NCI-H1105 treated with DMSO at 0.1 percent for 48 hours (cell line): ENCODE measurements at regions not wholly inside any gene's neighbourhood (a gene's known extent, or its start where the extent isn't known, plus 50 kb on each side); places are given as distances from the start of the nearest gene placed in this dataset.

ENCODE experiments used
- DNase-seq: peaks from one replicate; lab custom pipeline; 2025; lab: John Stamatoyannopoulos, UW

DNA sequence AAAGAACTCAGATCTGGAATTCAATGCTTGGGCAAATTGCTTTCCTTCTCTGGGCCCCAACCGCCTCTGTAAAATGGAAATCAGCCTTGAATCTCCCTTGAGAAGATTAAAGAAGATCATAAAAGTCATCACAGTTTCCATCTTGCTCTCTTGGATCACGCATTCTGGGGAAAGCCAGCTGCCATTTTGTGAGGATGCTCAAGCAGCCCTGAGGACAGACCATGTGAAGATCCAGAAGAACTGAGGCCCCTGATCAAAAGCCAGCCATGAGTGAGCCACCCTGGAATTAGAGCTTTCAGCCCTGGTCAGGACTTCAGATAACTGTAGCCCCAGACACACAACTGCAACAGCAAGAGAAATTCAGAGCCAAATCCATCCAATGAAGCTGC is 229.3 kb downstream of the MN1 start:
- no peak for DNase-seq

DNA sequence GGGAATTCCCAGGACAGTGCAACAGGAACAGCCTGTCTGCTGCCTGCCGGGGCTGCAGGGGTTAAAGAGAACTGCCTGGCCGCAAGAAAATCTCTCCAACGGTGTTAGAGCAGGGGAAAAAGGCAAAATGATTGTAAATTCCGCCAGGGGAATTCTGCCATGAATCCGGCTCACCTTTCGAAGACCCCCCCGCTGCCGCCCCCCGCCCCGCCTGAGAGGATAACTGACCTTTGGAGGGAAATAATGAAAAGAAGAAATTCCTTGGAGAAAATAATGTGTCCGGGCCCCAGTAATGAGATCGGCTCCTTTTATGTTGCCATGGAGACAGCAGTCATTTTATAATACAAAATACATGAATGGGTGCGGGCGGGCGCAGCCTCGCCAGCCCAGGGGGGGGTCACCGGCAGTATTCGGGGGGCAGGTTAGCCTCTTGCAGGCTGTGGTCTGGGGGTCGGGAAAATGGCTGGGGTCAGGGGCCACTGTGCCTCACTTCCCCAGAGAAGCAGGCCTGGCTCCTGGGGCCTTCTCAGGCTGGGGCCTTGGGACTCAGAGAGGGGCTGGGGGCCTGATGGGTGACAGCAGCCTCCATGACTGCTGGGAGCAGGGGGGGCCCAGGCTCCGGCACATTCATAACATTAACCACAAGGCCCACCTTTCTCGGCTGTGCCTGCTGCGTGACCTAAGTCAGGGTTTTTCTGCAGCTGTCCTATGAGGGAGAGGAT is 228.1 kb downstream of the MN1 start:
- no peak for DNase-seq

DNA sequence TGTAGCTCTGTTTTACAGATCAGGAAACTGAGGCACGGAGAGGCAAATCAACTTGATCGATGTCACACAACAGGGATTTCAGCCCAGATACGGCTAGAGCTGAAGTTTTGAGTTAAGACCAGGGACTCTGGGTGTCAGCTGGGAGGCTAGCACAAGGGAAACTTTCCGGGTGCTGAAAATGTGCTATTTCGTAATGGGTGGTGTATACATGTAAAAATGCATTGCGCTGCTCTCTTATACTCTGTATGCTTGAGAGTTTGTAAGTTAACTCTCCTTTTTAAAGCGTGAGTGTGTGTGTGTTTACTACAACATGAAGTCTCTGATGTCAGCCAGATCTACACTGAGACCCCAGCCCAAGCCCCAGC is 227.6 kb downstream of the MN1 start:
- no peak for DNase-seq

GRCh38 chr22:27574651-27575050 is 226.9 kb downstream of the MN1 start:
- DNase-seq = no peak

GRCh38 chr22:27575348-27575747 is 226.2 kb downstream of the MN1 start:
- DNase-seq = no peak

- no peak for DNase-seq
Observed at GRCh38 chr22:27576413-27576812, 225.1 kb downstream of the MN1 start.

DNA sequence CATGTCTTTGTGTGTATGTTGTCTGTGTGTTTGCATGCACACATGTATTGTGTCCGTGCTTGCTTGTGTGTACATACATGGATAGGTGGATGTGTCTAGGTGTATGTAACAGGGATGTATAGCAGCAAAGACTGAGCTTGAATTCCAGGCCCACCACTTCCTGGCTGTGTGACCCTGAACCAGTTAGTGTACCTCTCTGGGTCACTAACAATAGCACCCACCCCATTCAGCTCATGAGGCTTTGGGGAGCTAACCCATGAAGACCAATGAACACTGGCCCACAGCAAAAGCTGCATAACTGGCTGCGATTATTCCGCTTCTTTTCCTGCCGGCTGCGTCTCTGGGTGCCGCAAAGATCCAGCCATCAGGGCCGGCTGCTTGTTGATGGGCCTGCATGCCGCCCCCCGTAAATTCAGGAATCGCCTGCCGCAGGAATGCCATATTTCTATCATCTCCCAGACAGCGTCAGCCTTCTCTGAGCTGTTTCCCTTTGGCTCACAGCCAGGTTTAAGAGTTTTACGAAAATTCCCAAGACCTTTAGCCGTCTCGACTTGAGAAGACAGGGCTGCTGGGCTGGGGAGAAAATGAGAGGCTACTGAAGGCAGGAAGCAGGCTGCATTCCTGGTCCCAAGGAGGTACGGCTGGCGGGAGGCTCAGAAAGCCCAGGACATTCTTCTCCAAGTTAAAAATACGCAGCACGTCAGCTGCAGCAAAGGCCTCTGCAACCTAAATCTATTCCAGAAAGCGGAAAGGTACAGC is 224.6 kb downstream of the MN1 start:
- DNase-seq = no peak

DNA sequence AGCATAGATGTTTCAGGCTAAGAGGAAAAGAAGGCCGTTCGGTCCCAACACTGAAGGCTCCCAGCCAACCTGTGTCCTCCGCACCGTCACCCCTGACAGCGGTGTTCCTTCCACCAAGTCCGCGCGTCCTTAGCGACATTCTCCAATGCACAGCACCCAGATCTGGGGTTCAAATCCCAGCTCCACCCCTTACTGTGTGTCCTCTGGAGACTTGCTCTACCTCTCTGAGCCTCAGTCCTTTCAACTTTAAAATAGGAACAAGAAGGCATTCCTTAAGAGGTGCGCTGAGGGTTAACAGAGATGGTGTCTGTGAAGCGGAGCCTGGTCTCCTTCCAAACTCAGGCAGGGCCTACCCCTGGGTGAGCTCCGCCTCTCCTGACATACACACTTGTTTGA is 224.0 kb downstream of the MN1 start:
- no peak for DNase-seq

DNA sequence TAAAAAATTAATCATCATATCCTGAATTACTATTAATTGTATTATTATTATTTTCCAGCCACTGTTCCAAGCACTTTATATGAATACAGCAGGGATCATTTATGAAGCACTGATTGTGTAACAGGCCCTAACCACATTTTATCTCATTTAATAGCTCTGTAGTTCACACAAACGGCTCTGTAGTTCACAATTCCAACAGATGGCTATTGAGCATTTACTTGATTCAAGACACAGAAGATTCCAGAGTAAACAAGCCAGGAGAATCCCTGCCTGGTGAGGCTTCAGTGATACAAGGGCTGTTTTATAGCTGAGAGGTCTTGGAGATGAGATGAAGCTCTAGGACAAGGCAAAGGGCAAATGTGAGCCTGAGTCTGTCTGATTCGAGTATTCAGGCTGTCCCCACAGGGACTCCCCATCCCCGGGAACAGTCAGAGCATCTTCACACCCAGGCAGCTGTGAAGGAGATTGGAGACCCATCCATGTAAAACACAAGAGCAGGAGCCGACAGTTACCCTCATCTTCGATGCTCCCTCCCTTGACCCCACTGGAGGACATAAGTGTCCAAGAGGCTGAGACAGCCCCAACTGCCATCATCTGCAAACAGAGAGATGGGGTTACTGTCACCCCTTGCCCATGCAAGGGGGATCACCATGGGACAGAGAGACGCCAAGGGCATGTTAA is 222.5 kb downstream of the MN1 start:
- no peak for DNase-seq

- DNase-seq = no peak
Observed at GRCh38 chr22:27580311-27580897, 221.2 kb downstream of the MN1 start.

- DNase-seq = no peak
Observed at GRCh38 chr22:27581236-27581635, 220.3 kb downstream of the MN1 start.

- no peak for DNase-seq
Observed at GRCh38 chr22:27581688-27582087, 219.9 kb downstream of the MN1 start.

DNA sequence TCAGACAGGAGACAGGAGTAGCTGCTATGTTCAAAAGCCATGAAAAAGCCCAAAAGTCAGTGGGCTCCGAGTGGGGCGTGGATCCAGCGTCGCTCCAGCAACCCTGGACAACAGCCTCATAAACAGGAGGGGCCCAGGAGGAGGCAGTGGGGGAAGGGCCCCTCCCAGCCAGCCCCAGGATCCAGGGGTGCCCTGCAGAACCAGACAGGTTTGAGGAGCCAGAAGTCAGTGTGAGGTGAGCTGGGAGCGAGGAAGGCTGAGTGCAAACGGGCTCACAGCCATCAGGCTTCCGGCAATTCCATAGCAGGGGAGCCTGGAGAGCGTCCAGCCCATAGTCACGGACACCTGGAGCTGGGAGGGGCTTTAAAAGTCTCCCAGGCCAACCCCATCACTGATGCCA is 217.7 kb downstream of the MN1 start:
- DNase-seq = no peak

DNA sequence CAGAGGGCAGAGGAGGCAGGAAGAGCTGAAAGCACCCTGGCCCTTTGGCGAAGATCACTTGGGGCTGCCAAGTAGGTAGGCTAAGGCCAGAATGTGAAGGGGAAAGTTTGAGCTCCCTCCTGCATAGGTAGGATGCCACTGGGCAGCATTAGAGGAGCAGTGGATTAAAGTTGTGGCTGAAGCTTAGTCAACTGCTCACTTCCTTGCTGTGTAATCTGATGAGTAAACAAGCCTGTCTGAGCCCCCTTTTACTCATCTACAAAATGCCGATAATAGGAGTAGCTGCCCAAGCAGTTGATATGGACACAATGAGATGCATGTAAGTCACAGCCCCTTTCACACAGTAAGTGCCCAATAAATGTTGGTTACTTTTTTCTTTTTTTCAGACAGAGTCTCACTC is 216.4 kb downstream of the MN1 start:
- no peak for DNase-seq

GRCh38 chr22:27588268-27588667 is 213.3 kb downstream of the MN1 start:
- no peak for DNase-seq

DNA sequence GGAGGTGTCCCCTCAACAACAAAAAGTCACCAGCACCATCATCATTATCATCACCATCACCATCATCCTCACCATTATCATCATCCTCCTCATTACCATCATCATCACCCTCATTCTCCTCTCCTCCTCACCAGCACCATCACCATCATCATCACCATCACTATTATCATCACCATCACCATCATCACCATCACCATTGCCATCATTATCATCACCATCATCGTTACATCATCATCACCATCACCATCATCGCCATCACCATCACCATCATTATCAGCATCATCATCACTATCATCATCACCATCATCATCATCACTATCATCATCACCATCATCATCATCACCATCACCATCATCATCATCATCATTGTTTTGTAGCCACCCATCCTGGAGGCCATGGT is 212.6 kb downstream of the MN1 start:
- no peak for DNase-seq

GRCh38 chr22:27591060-27591459 is 210.5 kb downstream of the MN1 start:
- no peak for DNase-seq

- no peak for DNase-seq
Observed at GRCh38 chr22:27593378-27593777, 208.2 kb downstream of the MN1 start.

- no peak for DNase-seq
Observed at GRCh38 chr22:27594020-27594419, 207.5 kb downstream of the MN1 start.

DNA sequence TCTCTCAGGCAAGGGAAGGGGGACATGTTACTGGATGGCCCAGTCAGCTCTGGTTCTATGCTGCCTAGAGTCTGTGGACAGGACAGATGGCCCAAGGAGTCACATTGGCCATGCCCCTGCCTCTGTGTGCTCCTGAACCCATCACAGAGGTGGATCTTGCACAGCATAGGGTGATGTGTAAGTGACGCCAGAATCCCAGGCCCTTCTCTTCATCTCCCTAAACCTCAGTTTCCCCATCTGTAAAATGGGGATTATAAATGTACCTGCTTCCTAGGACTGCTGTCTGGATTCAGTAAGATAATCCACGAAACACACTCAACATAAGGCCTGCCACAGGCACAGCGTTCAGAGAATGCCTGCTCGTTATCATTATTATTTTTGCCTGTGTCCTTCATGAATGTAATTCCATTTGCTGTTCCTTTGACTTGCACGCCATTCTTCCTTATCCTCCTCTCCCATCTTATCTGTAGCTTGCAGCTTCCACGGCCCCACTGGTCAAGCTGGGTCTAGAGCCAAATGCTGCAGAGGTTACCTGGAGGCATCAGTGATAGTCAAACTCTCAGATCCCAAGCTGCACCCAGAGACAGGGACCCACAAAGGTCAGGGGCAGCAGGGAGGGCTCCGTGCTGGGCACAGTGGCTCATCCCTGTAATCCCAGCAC is 207.0 kb downstream of the MN1 start:
- no peak for DNase-seq

DNA sequence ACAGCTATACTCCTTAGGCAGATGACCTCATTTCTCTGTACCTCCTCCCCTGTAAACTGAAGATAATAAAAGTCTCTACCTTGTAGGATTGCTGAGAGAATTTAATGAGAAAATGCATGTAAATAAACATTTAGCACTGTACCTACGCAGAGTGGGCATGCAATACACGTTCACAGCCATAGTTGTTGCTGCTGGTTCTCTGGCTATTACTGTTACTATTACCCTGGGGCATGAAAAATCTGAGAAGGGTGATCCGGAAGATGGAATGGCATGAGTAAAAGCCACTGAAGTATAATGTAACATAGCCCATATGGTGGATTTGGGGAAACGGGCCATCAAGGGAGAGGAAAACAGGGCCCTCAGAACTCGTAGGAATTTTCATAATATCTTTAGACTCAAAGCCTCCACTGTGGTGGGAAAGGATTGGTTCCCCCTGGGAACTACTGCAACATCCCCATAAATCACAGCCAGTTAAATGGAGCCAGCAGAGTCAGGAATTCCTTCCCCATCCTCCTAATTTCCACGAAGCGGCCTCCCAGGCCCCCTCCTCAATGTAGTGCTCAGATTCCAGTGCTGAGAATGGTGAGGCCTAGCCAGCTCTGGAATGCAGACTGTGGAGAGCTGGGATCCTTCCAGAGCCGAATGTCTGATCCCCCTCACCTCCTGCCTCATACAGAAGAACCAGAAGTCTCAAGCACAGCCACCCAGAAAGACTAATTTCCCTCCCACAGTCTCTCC is 205.3 kb downstream of the MN1 start:
- no peak for DNase-seq
